HFF-Myc (cell line): ENCODE measurements at regions not wholly inside any gene's neighbourhood (a gene's known extent, or its start where the extent isn't known, plus 50 kb on each side); places are given as distances from the start of the nearest gene placed in this dataset.
A peak's percentile ranks its signal among the peaks of the same experiment; 100 is the strongest.

Experiments used
- DNase-seq: peaks from one replicate; pipeline ENCODE4 v3.0.0-alpha.2; 2011; ENCODE audit warnings: low read depth; ENCODE audit errors: extremely low read depth
- H3K4me3 ChIP-seq: replicated peaks from 2 replicates; pipeline ENCODE4 v1.5.1; 2011; ENCODE audit warnings: low read depth, mild to moderate bottlenecking, control low read depth, low read length
- CTCF ChIP-seq: IDR thresholded peaks from 2 replicates; pipeline ENCODE4 v1.5.1; 2012; ENCODE audit warnings: mild to moderate bottlenecking, low read depth, low read length, control low read depth; ENCODE audit errors: missing control alignments

GRCh38 chr3:66625505-66626216 is 124.8 kb upstream of the LRIG1 start:
- no peak for TF ChIP-seq CTCF
- no peak overlapping the region for H3K4me3 ChIP-seq
- peak; percentile 39 for DNase-seq

- no peak for DNase-seq
- no peak for TF ChIP-seq CTCF
- no peak overlapping the region for H3K4me3 ChIP-seq
Observed at GRCh38 chr3:66629150-66629981, 128.5 kb upstream of the LRIG1 start.

GRCh38 chr3:66629982-66630368 is 129.2 kb upstream of the LRIG1 start:
- H3K4me3 ChIP-seq = no peak overlapping the region
- DNase-seq = no peak
- TF ChIP-seq CTCF = no peak

GRCh38 chr3:66633402-66634381 is 132.9 kb upstream of the LRIG1 start:
- no peak for DNase-seq
- H3K4me3 ChIP-seq = no peak overlapping the region
- no peak for TF ChIP-seq CTCF

GRCh38 chr3:66638717-66639116 is 137.9 kb upstream of the LRIG1 start:
- peak; percentile 9 for TF ChIP-seq CTCF
- no peak for DNase-seq
- H3K4me3 ChIP-seq = no peak overlapping the region

- no peak for DNase-seq
- TF ChIP-seq CTCF = no peak
- no peak overlapping the region for H3K4me3 ChIP-seq
Observed at GRCh38 chr3:66639809-66640356, 139.1 kb upstream of the LRIG1 start.
